Activated T-helper 17 cell treated with anti-CD3 and anti-CD28 coated beads, Interleukin-2, amount 50 U/mL, for 72 hours (primary cell): ENCODE measurements at regions not wholly inside any gene's neighbourhood (a gene's known extent, or its start where the extent isn't known, plus 50 kb on each side); places are given as distances from the start of the nearest gene placed in this dataset.
"Not testable (repeated sequence)": the region's sequence is repeated elsewhere in the genome, so short reads cannot be mapped to it uniquely, and the experiment has no call there.

ENCODE experiments used
- ATAC-seq: fragments of 150-1000 bp; cut with Tn5 transposase; replicated peaks from 2 replicates; pipeline ENCODE4 v1.10.0; 2021; ENCODE audit warnings: mild to moderate bottlenecking, moderate library complexity
- H3K27ac Mint-ChIP-seq: one replicate; pipeline ENCODE4 v1.8.0; 2022; ENCODE audit warnings: mixed read lengths
- H3K27me3 Mint-ChIP-seq: one replicate; pipeline ENCODE4 v1.8.0; 2022; ENCODE audit warnings: mixed read lengths
- H3K36me3 Mint-ChIP-seq: one replicate; pipeline ENCODE4 v1.8.0; 2022; ENCODE audit warnings: low read depth, mild to moderate bottlenecking, mixed read lengths
- H3K4me1 Mint-ChIP-seq: one replicate; pipeline ENCODE4 v1.8.0; 2022; ENCODE audit warnings: mixed read lengths
- H3K4me3 Mint-ChIP-seq: one replicate; pipeline ENCODE4 v1.8.0; 2022; ENCODE audit warnings: mild to moderate bottlenecking, mixed read lengths
- H3K9me3 Mint-ChIP-seq: one replicate; pipeline ENCODE4 v1.8.0; 2022; ENCODE audit warnings: mixed read lengths

DNA sequence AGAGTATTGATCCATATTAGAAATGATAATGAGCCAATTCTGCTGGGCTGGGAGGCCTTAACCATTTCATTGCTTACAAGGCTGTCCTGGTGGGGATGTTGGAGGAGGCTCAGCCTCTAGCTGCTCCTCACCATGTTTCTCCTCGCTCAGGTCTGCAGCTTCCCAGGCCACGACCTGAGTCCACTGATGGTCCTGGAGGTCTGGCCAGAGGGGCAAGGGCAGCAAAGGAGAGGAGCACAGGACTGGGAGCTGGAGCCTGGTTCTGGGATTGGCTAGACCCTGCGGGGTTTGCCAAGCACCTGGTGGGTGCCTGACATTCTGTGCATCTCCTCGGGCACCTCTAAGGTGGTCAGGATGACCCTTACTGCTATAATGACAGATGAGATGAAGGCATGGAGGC is 92.6 kb downstream of the KIF26A start:
- H3K27ac Mint-ChIP-seq = no peak overlapping the region
- H3K36me3 Mint-ChIP-seq = no peaks in the 10 kb centered on the region
- peaks cover 6% of the 10 kb centered on the region for H3K4me1 Mint-ChIP-seq
- H3K4me3 Mint-ChIP-seq = no peak overlapping the region
- H3K27me3 Mint-ChIP-seq = no peaks in the 10 kb centered on the region
- no peak for ATAC-seq
- H3K9me3 Mint-ChIP-seq = peaks cover 16% of the 10 kb centered on the region

DNA sequence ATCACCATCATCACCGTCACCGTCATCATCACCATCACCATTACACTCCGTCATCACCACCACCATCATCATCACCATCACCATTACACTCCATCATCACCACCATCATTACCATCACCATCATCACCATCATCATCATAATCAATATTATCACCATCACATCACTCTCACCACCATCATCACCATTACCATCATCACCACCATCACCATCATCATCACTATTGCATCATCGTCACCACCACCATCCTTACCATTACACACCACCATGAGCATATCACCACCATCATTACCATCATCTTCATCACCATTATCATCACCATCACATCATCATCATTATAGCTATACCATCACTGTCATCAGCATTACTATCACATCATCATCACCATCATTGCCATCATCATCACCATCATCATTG is 93.7 kb downstream of the KIF26A start:
- H3K36me3 Mint-ChIP-seq = no peaks in the 10 kb centered on the region
- no peaks in the 10 kb centered on the region for H3K27me3 Mint-ChIP-seq
- H3K27ac Mint-ChIP-seq = no peak overlapping the region
- ATAC-seq = no peak
- no peak overlapping the region for H3K4me3 Mint-ChIP-seq
- H3K9me3 Mint-ChIP-seq = peaks cover 22% of the 10 kb centered on the region
- H3K4me1 Mint-ChIP-seq = peaks cover 6% of the 10 kb centered on the region

DNA sequence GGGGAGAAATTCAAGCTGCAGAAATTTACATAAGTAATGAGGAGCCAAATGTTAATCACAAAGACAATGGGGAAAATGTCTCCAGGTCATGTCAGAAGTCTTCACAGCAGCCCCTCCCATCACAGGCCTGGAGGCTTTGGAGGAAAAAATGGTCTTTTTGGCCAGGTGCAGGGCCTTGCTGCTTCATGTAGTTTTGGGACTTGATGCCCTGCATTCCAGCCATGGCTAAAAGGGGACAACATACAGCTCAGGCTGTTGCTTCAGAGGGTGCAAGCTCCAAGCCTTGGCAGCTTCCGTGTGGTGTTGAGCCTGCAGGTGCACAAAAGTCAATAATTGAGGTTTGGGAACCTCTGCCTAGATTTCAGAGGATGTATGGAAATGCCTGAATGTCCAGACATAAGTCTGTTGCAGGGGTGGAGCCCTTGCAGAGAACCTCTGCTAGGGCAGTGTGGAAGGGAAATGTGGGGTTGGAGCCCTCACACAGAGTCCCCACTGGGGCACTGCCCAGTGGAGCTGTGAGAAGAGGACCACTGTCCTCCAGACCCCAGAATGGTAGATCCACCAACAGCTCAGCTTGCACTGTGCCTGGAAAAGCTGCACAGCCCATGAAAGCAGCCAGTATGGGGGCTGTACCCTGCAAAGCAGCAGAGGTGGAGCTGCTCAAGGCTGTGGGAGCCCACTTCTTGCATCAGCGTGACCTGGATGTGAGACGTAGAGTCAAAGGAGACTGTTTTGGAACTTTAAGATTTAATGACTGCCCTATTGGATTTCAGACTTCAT is 95.8 kb downstream of the KIF26A start:
- ATAC-seq, H3K4me3 Mint-ChIP-seq, H3K27ac Mint-ChIP-seq, H3K36me3 Mint-ChIP-seq, H3K27me3 Mint-ChIP-seq, H3K4me1 Mint-ChIP-seq: not testable (repeated sequence)
- peaks cover 22% of the 10 kb centered on the region for H3K9me3 Mint-ChIP-seq

DNA sequence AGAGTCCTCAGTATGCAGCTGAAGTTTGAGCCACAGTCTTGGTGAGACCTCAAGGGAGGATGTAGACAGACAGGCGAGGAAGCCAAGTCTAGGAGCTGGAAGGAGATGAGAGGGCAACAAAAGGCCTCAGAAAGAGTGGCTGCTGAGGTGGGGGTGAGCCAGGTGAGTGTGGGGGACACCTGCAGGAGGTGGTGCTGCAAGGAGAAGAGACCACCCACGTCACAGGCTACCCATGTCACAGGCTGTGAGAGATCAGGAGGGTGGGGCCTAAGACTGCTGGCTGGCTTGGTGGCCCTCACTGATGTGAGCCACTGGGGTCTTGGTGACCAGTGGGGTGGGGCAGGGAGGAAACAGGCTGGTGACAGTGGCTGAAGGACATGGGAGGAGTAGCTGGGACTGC is 97.3 kb downstream of the KIF26A start:
- Mint-ChIP-seq H3K27me3 (peaks cover 10% of the 10 kb centered on the region), H3K4me3 (no peak overlapping the region), H3K9me3 (peaks cover 22% of the 10 kb centered on the region), H3K4me1 (no peaks in the 10 kb centered on the region), H3K27ac (no peak overlapping the region), H3K36me3 (no peaks in the 10 kb centered on the region)
- ATAC-seq = no peak

DNA sequence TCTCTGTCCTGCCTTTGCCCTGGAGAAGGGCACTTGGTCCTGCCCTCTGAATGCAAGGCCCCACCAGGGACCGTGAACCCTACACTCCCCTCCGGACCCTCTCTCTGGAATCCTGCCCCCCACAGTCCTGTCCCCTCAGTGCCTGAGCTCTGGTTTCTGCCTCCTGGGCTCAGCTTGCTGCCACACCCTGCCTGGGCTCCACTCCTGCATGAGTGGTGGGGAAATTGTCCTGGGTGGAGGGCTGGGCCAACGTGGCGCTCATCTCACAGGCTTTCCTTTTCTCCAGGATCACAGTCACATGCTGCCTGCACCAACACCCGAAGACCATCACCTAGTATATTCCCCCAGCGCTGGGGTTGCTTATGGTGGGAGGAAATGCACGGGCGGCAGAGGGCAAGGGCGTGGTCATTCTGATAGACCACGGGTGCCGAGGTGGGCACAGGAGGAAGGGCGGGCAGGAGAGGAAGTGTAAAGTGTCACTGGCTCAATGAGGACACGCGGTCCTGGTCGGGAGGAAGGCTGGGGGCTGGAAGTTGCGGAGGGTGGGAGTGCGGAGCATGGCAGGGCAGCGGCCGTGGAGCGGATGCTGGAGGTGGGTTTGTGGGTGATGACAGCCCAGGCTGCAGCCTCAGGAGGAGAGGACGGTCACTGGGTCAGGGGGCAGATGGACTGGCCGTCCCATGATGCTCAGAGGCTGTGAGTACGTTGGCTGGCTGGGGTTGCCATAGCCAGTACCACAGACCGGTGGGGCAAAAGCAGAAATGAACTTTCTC is 99.5 kb downstream of the KIF26A start:
- ATAC-seq = no peak
- Mint-ChIP-seq H3K4me1 (no peaks in the 10 kb centered on the region), H3K4me3 (no peak overlapping the region), H3K27ac (no peak overlapping the region), H3K9me3 (peaks cover 22% of the 10 kb centered on the region), H3K36me3 (no peaks in the 10 kb centered on the region), H3K27me3 (peaks cover 11% of the 10 kb centered on the region)

DNA sequence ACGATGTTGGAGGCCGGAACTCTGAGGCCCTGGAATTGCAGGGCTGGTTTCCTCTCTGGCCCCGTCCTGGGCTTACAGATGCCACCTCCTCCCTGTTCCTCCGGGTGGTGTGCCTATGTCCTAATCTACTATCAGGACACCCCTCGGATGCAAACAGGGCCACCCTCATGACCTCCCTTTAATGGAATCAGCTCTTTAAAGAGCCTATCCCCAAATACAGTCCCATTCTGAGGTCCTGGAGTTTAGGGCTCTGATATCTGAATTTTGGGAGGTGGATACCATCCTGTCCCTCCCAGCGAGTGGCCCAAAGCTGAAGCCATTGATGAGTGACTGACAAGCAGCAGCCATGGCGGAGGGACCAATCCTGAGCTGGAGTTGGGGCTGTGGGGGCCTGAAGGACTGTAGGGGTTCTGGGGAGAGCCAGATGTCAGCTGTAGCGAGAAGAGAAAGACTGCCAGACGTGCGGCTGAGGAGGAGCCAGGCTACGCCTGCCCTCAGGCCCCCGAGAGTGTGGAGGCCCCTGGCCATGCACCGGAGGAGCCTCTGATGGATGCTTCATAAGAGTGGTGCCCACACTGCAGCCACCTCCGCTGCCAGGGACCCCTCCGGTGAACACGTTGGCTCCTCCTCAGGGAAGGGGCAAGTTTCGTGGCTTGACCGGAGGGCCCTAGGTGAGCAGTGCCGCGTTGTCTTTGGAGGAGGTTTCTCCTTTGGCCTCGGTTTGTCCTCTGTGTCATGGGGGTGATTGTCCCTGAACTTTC is 100.2 kb downstream of the KIF26A start:
- no peak for ATAC-seq
- peaks cover 11% of the 10 kb centered on the region for H3K27me3 Mint-ChIP-seq

DNA sequence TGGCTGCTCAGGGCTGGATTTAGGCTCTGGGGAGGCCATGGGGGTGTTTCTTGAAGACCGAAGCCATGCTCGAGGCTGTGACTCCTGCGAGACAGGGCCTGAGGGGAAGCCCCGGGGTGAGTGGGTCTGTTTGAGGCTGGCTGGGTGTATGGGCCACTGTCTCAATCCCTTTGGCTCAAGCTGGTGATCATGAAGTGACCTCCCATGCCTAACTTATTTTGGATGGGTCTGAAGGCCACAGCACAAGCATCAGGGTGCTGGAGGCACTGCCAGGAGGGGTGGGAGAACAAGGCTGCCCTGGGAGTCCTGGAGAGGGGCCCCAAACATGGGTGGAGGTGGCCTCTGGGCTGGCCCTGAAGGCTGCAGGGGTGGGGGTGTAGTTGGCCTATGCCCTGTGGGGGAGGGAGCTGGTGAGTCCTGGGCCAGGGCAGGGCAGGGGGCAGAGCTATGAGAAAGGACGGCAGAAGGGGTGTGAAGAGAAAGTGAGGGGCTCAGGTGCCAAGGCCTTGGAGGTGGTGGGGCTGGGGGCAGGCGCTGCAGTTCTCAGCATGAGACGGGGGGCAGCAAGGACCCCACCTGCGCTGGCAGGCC is 100.9 kb downstream of the KIF26A start:
- no peak overlapping the region for H3K27ac Mint-ChIP-seq
- H3K36me3 Mint-ChIP-seq = no peaks in the 10 kb centered on the region
- no peak overlapping the region for H3K4me3 Mint-ChIP-seq
- H3K9me3 Mint-ChIP-seq = peaks cover 16% of the 10 kb centered on the region
- ATAC-seq = no peak
- H3K27me3 Mint-ChIP-seq = peaks cover 11% of the 10 kb centered on the region
- H3K4me1 Mint-ChIP-seq = no peaks in the 10 kb centered on the region

More for the DNA sequence above, 100.2 kb downstream of the KIF26A start:
- Mint-ChIP-seq H3K27ac (no peak overlapping the region), H3K9me3 (peaks cover 17% of the 10 kb centered on the region), H3K4me3 (no peak overlapping the region), H3K36me3 (no peaks in the 10 kb centered on the region), H3K4me1 (no peaks in the 10 kb centered on the region)

DNA sequence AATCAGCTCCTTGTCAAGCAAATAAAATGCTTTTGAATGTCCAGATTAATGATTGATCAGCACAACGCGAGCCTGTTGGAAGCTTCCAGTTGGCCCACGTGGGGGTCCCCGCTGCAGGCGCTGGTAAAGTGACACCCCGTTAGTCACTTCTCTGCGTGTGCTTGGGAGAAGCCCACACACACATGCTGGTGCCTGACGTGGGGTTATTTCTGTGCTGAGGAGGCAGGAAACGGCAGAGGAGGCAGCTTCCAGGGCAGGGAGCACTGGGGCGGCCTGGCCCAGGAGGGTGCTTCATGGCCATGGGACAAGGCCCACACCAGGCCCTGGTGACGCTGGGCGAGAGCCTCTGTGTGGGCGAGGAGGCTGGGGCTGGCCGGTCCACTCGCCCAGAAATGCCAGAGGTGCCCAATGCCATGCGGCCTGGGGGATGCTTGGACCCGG is 101.5 kb downstream of the KIF26A start:
- Mint-ChIP-seq H3K27ac (no peak overlapping the region), H3K9me3 (peaks cover 16% of the 10 kb centered on the region), H3K4me1 (no peaks in the 10 kb centered on the region), H3K36me3 (no peaks in the 10 kb centered on the region), H3K4me3 (no peak overlapping the region), H3K27me3 (peaks cover 11% of the 10 kb centered on the region)
- no peak for ATAC-seq

DNA sequence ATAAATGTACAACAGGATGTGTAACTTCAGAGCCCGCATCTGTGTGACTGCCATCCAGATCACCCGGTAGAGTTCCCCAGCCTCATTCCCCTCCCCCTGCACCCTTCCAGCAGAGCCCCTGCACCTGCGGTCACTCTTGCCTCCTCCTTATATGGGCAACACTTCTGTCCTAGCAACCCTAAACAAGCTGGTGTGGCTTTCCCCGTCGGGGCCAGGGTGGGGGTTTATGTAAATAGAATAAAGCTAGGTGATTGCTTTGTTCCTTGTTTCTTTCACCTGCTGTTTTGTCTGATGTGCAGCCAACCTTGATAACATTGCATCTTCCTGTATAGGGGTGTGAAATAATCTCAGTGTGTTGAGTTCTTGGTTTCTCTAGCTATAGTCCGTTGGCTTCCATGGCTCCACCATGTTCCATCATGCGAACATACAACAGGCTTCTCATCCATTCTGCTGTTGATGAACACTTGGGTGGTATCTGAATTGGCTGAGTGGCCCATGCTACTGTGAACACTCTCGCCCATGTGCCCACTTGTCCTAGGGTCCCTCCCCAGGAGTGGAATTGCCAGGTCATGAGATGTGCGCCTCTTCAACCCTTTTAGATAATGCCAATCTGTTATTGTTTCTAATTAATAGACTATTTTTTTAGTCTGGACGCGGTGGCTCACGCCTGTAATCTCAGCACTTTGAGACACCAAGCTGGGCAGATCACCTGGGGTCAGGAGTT is 102.2 kb downstream of the KIF26A start:
- peaks cover 11% of the 10 kb centered on the region for H3K27me3 Mint-ChIP-seq
- H3K4me1 Mint-ChIP-seq = no peaks in the 10 kb centered on the region
- no peak for ATAC-seq
- peaks cover 13% of the 10 kb centered on the region for H3K9me3 Mint-ChIP-seq
- no peak overlapping the region for H3K27ac Mint-ChIP-seq
- no peaks in the 10 kb centered on the region for H3K36me3 Mint-ChIP-seq
- no peak overlapping the region for H3K4me3 Mint-ChIP-seq

DNA sequence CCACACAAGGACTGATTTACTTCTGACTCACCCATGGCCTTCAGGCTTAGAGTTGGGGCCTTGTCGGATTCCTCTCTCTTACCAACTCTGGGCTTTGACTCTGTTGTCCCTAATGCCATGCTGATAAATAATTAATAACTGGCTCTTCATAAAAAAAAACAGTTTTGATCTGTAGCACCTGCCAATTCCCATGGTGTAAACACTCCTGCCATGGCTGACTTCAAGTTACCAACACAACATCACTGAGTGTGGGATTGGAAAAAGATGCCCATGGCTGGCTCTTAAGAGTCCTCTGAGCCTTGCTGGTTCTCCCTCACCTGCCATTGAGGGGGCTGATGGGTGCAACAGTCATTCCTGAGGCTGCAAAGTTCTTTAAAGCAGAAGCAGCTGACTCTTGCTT is 104.8 kb downstream of the KIF26A start:
- Mint-ChIP-seq H3K9me3 (no peaks in the 10 kb centered on the region), H3K4me3 (no peak overlapping the region), H3K4me1 (no peaks in the 10 kb centered on the region), H3K27me3 (peaks cover 9% of the 10 kb centered on the region), H3K36me3 (no peaks in the 10 kb centered on the region), H3K27ac (no peak overlapping the region)
- ATAC-seq = no peak

DNA sequence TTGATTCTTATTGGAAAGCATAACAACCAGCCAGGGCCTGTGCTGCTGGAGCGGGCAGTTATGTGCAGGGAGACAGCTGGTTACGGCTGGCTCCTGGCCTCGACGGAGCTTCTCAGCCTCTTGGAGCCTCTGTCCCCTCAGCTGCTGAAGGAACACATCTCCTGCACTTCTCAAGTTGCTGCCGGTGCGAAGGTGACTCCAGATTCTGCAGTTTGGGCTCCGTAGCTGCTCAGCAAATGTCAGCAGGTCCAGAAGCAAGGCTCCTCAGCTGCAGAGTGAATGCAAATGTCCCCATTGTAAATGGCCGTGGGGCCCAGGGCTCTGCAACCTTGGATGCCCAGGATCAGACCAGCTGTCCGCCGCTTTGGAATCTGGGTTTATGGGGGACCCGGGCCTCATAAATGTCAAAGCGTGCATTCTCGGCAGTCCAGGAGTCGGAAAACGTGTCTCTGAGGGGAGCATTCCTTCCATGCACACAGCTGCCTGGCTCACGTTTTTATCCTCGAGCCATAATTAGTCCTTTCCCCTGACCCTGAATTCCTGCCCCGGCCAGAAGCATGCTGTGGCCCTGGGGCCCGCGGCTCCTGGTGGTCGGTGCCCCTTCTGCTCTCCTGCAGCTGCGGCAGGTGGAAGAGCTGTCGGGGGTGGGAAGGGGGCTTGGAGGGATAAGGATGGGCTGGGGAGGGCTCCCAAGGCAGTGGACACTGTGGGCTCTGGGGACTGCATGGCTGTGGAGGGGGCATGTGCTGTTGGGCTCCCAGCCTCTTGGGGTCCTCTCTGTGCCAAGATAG is 106.0 kb downstream of the KIF26A start:
- Mint-ChIP-seq H3K27me3 (peaks cover 9% of the 10 kb centered on the region), H3K9me3 (no peaks in the 10 kb centered on the region), H3K27ac (no peak overlapping the region), H3K4me3 (no peak overlapping the region), H3K36me3 (no peaks in the 10 kb centered on the region), H3K4me1 (no peaks in the 10 kb centered on the region)
- no peak for ATAC-seq

DNA sequence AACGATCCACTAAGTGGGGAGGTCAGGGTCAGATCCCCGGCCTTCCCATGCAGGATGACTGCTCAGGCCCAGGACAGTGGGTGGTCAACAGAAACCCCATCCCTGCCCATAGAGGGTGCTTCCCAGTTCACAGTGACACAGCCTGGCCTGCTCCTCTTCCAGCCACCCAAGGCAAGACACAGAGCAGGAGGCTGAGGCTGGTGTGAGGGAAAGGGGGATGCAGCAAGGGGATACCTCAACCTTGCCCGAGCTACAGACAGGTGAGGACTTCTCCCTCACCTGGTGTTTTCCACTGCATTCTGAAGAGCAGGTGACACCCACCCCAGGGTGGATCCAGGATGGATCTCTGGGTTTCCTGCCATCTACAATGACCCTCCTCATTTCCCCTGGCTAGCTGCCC is 106.7 kb downstream of the KIF26A start:
- Mint-ChIP-seq H3K27me3 (peaks cover 5% of the 10 kb centered on the region), H3K27ac (no peak overlapping the region), H3K4me3 (no peak overlapping the region), H3K36me3 (no peaks in the 10 kb centered on the region), H3K4me1 (no peaks in the 10 kb centered on the region), H3K9me3 (no peaks in the 10 kb centered on the region)
- ATAC-seq = no peak

DNA sequence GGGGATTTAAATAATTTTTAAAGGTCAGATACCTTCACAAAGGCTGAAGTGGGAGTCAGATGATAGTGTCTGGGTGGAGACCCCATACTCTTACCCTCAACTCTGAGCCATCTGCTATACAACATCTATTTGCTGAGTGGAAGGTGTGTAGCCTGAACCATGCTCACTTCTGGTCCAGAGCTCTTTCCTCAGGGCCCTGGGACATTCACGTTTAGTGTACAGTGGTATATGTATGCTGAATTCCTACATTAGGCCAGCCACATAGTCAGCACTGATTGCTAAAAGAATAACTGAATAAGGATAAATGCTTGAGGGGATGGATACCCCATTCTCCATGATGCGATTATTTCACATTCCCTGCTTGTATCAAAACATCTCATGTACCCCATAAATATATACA is 107.3 kb downstream of the KIF26A start:
- Mint-ChIP-seq H3K9me3 (no peaks in the 10 kb centered on the region), H3K4me1 (no peaks in the 10 kb centered on the region), H3K36me3 (no peaks in the 10 kb centered on the region), H3K27me3 (peaks cover 1% of the 10 kb centered on the region), H3K27ac (no peak overlapping the region), H3K4me3 (no peak overlapping the region)
- ATAC-seq = no peak
